Activated T-helper 9 cell treated with anti-CD3 and anti-CD28 coated beads, Interleukin-2, amount 50 U/mL, for 16 hours (primary cell): ENCODE measurements at regions not wholly inside any gene's neighbourhood (a gene's known extent, or its start where the extent isn't known, plus 50 kb on each side); places are given as distances from the start of the nearest gene placed in this dataset.

ENCODE experiments used
- DNase-seq: peaks from one replicate; pipeline ENCODE4 v3.0.0-alpha.2; 2020; ENCODE audit warnings: low read depth

GRCh38 chr4:116413222-116413621 is 672.2 kb downstream of the TRAM1L1 start:
- no peak for DNase-seq

- no peak for DNase-seq
Observed at GRCh38 chr4:116401293-116401692, 684.1 kb downstream of the TRAM1L1 start.

GRCh38 chr4:116400480-116400879 is 684.9 kb downstream of the TRAM1L1 start:
- no peak for DNase-seq

DNA sequence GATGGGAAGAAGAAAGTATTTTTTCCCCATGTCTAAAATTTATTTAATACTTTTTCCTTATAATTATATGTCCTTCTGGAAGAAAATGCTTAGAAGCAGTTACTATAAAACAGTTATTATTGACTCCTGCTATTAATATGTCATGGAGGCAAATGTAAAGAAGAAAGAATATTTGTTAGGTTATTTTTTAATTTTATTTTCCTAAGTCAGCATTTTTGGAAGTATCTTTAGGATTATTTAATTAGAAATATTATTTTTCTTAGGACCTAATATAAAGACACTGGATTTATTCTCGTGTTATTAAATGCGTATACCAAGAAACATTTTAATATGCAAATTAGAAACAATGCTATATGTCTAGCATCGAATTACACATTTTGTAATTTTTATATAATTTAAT is 687.7 kb downstream of the TRAM1L1 start:
- no peak for DNase-seq

DNA sequence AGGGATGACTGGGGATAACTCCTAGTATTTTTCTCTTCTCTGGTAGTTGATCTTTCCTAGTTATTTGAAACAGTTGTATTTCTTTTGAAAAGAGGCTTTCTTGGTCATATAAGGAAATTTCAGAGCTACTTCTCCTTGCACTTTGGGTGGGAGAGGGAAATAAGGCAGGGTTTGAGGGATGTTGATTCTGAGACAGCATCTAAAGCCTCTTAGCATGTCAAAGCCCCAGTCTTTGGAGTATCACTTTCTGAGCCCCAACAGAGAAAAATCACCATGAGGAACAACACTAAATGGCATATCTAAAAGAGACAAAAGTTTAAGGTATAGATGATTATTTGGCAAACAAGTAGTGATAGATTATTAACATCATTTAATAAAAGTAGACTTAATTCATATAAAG is 688.1 kb downstream of the TRAM1L1 start:
- DNase-seq = no peak

DNA sequence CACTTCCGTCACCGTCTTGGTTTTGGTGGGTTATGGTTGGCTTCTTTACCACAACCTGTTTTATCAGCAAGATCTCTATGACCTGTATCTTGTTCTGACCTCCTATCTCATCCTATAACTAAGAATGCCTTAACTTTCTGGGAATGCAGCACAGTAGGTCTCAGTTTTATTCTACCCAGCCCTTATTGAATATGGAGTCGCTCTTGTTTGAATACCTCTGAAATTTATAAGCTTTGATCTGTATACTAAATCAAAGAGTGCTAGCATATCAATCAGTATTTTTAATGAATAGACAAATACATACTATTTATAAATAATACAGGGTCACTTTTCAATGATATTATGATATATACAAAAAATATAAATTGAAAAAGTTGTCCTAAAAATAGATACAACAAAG is 690.0 kb downstream of the TRAM1L1 start:
- DNase-seq = no peak

- DNase-seq = no peak
Observed at GRCh38 chr4:116391020-116391419, 694.4 kb downstream of the TRAM1L1 start.

DNA sequence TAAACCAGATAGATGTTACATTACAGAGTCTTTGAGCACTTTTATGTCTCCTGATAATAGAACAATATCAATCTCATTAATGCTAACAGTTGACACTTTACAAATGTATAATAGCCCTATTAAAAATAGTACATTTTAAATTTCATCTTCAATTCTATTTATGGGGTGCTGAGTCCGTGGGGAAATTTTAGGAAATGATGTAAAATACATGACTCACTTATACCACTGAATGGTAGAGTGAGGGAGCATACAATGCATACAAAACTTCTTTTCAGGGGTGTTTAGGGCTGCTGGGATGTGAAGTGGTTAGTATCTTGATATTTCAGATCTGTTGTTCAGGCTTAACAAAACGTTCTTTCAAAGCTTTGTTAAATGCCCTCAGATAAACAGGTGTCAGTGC is 696.2 kb downstream of the TRAM1L1 start:
- no peak for DNase-seq

DNA sequence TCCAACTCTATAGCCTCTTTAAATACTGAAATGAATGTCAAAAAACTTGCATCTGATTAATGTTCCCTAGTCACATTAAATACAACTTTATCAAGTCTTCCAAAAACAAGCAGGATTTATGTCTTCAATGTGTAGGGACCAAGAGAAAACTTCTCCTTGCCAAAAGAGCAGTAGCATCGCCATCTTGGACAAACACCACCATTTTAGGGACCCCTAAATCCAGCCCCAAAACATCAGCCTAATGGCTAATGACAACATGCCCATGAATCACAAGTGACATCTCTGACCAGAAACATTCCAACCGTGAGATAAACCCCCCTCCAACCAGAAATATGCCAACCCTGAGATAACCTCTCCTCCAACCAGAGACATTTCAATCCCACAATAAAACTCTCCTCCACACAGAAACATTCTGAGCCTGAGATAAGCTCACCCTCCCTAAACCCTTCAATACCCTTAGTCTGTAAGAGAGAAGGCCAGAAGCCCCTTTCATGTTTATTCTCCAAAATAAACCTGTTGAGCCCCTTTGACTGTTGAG is 697.4 kb downstream of the TRAM1L1 start:
- DNase-seq = no peak

DNA sequence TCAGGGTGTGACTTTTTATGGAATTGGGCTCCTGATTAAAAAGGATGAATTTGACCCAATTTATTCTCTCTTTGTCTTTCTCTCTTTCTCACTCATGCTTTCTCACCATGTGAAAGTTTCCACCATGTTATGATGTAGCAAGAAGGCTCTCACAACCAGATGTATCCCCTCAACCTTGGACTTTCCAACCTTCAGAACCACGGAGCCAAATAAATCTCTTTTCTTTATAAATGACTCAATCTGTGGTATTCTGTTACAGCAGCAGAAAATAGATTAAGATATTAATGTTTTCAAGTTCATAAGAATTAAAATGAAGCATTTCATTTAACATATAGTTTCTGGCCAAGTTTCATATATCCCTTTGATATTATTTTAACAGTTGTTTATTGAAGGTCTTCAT is 698.5 kb downstream of the TRAM1L1 start:
- no peak for DNase-seq

DNA sequence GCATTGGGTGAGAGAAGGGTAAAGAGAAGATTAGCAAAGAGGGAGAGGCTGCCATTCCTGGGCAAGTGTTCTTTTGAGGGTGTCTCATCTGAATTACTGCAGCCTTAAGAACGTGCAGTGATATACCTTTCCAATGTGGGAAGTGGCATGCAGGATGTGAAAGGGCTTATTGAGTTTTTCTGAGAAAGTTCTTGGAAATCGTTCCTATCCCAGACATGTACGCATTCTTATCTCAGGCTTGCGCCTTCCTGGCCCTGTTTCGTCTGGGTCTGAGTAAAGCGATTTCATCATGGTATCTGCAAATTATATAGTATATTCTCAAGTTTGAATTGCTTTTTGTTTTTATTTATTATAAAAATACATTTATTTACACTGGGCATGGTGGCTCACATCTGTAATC is 699.8 kb downstream of the TRAM1L1 start:
- DNase-seq = no peak

DNA sequence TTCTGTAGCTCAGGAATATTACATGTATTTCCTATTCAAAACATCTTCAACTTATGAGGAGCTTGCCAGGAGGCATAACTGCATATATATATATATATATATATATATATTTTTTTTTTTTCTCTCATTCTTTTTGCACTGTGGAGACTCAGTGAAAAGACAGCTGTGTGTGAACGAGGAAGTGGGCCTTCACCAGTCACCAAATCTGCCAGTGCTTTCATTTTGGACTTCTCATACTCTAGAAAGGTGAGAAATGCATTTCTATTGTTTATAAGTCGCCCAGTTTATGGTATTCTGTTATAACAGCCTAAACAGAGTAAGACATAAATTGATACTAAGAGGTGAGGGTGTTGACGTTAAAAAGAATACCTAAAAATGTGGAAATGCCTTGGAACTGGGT is 710.6 kb downstream of the TRAM1L1 start:
- no peak for DNase-seq

DNA sequence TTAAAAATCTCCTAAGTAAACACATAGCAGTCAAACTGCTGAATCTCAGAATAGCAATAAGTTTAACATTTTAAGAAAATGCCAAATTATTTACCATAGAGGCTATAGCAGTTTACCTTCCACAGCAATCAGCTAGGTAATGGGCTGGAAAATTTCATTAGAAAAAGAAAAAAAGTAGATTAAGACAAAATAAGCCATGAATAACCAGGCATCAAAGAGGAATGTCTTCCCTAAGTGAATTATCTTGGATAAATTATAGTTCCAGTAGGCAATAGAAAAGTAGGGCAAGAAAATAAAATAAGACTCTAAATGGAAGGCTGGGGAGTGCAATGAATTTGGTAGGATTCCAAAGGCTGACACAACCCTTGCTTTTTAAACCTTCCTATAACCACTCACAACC is 722.8 kb downstream of the TRAM1L1 start:
- no peak for DNase-seq

DNA sequence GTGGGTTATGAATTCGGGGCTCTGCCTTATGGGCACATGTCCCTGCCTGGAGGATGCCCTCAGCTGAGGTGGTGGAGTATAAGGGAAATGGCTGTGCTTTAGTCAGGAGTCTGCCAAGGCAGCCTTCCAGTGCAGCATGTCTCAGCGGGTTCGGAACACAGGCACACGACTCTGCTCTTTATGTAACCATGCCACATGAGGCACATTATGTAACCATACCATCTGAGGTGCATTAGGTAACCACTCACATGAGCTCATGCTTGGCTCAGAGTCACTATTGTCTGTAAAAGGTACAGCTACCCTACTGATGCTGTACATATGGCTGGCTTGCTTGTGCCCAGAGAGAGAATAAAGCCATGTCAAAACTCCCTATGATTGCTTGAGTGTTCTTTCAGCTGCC is 723.6 kb downstream of the TRAM1L1 start:
- no peak for DNase-seq

DNA sequence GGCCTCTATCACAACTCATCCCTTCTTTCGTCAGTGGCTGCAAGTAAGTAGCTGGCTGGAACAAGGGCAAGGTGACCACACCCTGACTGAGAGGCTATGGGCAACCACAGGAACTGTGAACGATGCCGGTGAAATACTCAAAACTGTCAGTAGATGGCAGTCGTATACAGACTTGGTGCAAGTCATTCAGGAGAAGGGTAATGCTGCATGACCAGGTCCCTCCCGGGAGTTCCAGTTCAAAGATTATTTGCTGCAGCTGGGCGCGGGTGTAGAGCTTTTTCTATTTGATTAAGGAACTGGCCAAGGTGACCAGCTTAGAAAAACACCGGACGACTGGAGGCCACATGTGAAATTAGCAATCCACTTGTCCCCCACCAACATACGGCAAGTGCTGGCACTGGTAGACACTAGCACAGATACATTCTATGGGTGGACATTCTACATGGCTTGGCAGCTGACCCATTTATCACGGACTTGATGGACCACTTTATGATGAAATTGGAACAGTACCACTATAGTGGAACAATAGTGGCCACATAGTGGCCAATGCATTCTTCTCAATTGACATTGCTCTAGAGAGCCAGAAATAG is 726.6 kb downstream of the TRAM1L1 start:
- DNase-seq = no peak

- peak; percentile 14 for DNase-seq
Observed at GRCh38 chr4:116357758-116358157, 727.6 kb downstream of the TRAM1L1 start.

- no peak for DNase-seq
Observed at GRCh38 chr4:116346750-116347149, 738.6 kb downstream of the TRAM1L1 start.

- no peak for DNase-seq
Observed at GRCh38 chr4:116343809-116344208, 741.6 kb downstream of the TRAM1L1 start.

- DNase-seq = no peak
Observed at GRCh38 chr4:116342143-116342542, 743.2 kb downstream of the TRAM1L1 start.

DNA sequence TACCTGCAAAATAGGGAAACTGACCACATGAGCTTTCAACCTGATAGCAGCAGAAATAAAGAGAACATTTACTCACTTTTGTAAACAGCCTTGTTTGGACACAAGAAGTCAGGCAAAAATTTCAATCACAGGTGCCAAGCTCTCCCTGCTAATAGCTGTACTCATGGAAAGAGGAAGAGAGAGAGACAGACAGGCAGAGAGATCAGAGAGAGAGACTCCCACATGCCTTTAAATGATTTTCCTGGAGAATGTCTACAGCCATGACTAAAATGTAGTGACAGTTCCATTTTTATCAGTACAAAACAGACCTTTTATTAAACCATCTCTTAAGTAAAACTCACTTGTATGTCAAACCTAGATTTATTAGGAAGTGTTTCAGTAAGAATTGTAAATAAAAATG is 752.9 kb downstream of the TRAM1L1 start:
- DNase-seq = no peak

DNA sequence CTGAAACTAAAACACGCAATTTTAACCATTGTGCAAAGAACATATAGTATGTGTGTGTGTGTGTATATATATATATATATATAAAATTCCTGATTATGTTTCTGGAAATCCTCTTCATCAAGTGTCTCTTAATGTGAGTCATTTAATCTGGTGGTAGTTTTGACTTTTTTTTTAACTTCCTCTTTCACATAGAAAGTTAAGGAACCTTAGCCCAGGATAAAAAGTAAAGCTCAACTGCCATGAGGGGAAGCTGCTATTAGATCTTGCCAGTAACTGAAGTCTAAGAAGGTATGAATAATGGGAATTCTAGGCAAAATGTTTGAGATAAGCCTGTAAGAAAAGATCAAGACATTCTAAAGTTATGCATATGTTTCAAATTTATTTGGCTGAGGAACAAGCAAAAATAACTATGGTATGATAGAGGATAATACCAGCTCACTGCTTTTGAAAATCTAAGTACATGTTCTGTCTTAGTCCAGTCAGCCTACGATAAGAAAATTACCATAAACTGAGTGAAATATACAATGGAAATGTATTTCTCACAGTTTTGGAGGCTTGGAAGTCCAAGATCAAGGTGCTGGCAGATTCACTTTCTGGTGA is 757.0 kb downstream of the TRAM1L1 start:
- DNase-seq = no peak

DNA sequence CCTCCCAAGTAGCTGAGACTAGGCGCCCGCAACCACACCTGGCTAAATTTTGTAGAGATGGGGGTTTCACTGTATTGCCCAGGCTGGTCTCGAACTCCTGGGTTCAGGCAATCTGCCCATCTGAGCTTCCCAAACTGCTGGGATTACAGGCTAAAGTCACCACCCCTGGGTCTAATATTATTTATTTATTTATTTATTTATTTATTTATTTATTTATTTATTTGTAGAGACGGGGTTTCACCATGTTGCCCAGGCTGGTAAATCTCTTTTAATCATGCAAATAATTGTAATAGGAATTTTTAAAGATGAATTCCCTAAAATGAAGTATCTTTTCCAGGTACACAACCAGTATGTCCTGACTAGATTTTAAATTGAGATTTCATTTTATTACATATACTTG is 761.8 kb downstream of the TRAM1L1 start:
- no peak for DNase-seq

DNA sequence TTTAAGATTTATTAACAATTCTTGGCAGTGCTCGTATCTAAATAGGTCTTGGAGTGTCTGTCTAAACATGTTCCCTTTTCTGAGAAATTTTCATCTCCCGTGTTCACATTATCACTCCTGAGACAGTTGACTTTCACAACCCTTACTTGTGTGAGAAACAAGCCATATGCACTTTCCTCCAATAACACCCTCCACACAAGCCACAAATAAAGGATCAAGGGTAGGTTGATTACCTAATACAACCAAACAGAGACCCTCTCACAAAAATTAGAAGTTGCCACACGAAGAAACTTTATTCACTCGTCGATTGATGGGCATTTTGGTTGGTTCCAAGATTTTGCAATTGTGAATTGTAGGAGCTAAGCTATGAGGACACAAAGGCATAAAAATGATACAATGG is 763.9 kb downstream of the TRAM1L1 start:
- DNase-seq = no peak

DNA sequence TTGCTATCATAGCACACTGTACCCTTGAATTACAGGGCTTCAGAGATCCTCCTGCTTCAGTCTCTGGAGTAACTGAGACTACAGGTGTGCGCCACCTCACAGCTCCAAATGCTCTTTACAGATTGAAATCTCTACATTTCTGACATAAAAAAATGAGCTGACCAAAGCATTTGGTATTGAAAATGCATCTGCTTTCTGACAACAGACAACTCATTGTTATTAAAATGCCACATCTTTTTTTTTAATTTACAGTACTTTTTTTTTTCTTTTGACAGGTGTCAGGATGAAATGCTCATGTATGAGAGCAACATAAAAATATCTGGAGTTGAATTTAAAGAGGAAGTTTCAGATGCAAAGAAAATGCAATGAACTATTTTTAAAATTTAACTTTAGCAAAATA is 764.5 kb downstream of the TRAM1L1 start:
- DNase-seq = no peak
